Stomach smooth muscle (tissue), 2 donors: ENCODE measurements at regions not wholly inside any gene's neighbourhood (a gene's known extent, or its start where the extent isn't known, plus 50 kb on each side); places are given as distances from the start of the nearest gene placed in this dataset.

ENCODE experiments used
- H3K27ac ChIP-seq: one replicate; pipeline ENCODE4 v1.7.0; 2013; ENCODE audit warnings: mild to moderate bottlenecking, low read length, inconsistent platforms
- H3K27me3 ChIP-seq, 2 donors: one replicate each; pipeline ENCODE4 v1.7.0; 2013; ENCODE audit warnings: low read length in 2 of 2; ENCODE audit not compliant: insufficient read depth in 2 of 2, control insufficient read depth in 1 of 2
- H3K36me3 ChIP-seq, 2 donors: one replicate each; pipeline ENCODE4 v1.7.0; 2013; ENCODE audit warnings: low read length in 2 of 2; ENCODE audit not compliant: control insufficient read depth in 2 of 2, insufficient read depth in 2 of 2
- H3K4me1 ChIP-seq: one replicate; pipeline ENCODE4 v1.7.0; 2013; ENCODE audit warnings: low read length; ENCODE audit not compliant: control insufficient read depth, insufficient read depth
- H3K4me3 ChIP-seq, 2 donors: one replicate each; pipeline ENCODE4 v1.7.0; 2013; ENCODE audit warnings: low read length in 2 of 2
- H3K9ac ChIP-seq, 2 donors: one replicate each; pipeline ENCODE4 v1.7.0; 2013; ENCODE audit warnings: low read length in 2 of 2, mild to moderate bottlenecking in 1 of 2
- H3K9me3 ChIP-seq, 2 donors: one replicate each; pipeline ENCODE4 v1.7.0; 2013; ENCODE audit warnings: low read length in 2 of 2; ENCODE audit not compliant: control insufficient read depth in 2 of 2
- donor health status: healthy.
- donor health status: Pancreatic carcinoma.

DNA sequence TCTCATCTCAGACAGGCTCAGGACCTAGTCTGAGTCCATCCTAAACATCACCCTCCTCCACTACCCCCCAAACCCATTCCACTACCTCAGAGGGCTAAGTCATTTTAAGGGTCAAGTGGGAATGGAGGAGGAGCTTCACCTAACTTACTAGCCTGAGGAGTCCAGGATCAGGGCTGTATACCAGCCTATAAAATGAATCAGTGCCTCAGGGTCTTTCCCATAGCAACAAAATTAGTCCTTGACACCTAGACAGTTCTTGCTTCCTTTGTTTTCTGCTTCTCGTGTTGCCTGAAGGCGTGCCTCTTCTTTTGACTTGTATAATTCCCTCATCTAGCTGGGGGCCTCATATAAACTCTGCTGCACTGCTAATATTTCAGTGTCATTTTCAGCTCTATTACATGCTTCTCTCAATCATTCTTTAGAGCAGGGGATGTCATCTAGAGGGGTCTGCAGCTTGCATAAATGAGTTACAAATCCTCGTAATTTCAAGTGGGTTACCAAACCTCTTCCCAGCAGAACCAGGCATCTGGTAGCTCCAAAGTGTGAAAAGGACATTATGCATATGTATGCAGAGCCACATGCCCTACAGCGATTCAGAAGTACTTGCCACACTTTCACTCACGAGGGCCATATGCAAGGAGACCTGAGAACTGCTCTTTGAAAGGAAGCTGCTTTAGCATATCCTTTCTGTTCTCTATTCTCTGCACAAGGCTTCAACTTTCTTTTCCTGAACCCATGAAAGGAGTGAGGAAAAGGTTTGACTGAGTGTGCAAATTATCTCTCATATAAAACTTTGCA, 311.7 kb upstream of the SEMA6D start:
- H3K9ac ChIP-seq: no peak overlapping the region
- no peak overlapping the region for H3K4me3 ChIP-seq
- H3K27ac ChIP-seq: no peak overlapping the region
- peaks cover 12% of the 10 kb centered on the region for H3K4me1 ChIP-seq
- H3K9me3 ChIP-seq: no peaks in the 10 kb centered on the region
- H3K36me3 ChIP-seq: no peaks in the 10 kb centered on the region
- H3K27me3 ChIP-seq: peaks cover 0 to 2% of the 10 kb centered on the region in 2 donors

DNA sequence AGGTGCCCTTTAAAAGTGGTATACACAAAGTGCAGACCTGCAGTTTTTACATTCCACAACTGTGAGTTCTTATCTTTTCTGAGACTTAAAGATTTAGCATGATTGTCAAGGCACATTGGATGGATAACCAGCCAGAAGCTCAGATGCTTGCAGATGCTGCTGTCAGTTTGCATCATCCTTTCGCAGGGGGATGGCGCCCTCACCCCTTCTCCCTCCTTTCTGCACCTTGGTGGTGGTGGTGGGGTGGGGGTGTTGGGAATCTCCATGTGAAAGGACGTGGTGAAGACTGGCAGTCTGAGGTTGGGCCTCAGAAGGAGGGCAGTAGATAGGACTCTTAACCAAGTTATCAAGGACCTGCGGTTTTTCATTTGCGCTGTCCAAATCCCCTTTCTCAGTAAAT, 309.6 kb upstream of the SEMA6D start:
- peaks cover 0 to 2% of the 10 kb centered on the region in 2 donors for H3K27me3 ChIP-seq
- H3K4me1 ChIP-seq: peaks cover 20% of the 10 kb centered on the region
- H3K36me3 ChIP-seq: no peaks in the 10 kb centered on the region
- no peaks in the 10 kb centered on the region for H3K9me3 ChIP-seq
- no peak overlapping the region for H3K9ac ChIP-seq
- no peak overlapping the region for H3K27ac ChIP-seq
- no peak overlapping the region for H3K4me3 ChIP-seq

DNA sequence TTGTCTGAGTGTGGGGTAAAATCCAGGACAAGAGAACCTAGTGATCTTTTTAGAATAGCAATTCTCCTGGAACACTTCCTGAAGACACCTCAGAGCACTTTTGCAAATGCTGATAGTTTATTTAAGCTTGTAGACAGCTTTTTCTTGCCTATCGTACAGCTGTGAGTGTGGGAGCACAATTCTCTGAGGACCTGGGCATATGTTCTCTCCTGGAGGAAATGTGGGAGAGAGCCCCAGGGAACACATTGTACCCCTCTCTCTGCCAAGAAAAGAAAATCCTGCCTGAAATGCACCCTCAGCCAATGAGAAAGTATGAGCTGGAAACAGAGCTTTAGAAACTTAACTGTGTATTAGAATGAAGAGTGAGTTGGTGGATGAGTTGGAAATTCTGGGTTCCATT, 308.3 kb upstream of the SEMA6D start:
- Histone ChIP-seq H3K9ac (no peak overlapping the region), H3K27ac (no peak overlapping the region), H3K4me3 (no peak overlapping the region), H3K9me3 (no peaks in the 10 kb centered on the region), H3K4me1 (peaks cover 20% of the 10 kb centered on the region), H3K27me3 (no peaks in the 10 kb centered on the region), H3K36me3 (no peaks in the 10 kb centered on the region)

DNA sequence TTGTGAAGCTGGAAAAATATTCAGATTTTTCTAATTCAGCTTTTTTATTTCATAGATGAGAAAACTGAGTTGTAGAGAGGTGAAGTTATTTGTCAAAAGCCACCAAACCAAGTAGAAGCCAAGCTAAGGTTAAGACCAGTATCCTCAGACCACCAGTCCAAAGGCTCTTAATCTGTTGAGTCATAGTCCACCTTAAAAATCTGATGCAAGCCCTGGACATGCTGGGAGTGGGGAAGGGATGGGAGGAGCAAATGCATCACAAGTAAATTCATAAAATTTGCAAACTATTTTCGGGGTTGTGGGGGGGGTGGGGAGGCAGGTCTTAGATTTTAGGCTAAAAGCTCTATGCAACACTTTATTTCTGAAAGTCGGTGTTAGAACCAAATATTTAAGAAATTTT, 307.7 kb upstream of the SEMA6D start:
- no peaks in the 10 kb centered on the region for H3K27me3 ChIP-seq
- H3K9me3 ChIP-seq: no peaks in the 10 kb centered on the region
- H3K4me3 ChIP-seq: no peak overlapping the region
- no peaks in the 10 kb centered on the region for H3K36me3 ChIP-seq
- H3K27ac ChIP-seq: no peak overlapping the region
- H3K4me1 ChIP-seq: peaks cover 20% of the 10 kb centered on the region
- no peak overlapping the region for H3K9ac ChIP-seq

DNA sequence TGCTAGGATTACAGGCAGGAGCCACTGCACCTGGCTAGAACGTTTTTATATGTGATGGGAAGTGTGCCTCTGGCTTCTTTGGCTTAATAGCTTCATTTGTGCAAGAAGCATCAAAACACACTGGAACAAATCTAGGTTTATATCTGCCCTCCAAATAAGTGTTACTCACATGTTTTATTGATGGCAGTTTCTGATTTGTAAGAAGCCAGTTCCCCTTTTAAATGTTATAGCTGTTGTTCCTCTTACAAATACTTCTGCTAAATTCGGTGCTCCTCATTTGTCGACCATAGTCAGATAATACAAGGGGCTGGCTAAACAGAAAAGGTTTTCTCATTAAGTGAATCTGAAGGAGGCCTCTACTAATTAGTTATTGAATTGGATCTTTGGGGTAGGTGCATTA, 307.1 kb upstream of the SEMA6D start:
- H3K4me3 ChIP-seq: no peak overlapping the region
- no peaks in the 10 kb centered on the region for H3K9me3 ChIP-seq
- H3K27ac ChIP-seq: no peak overlapping the region
- H3K36me3 ChIP-seq: no peaks in the 10 kb centered on the region
- no peak overlapping the region for H3K9ac ChIP-seq
- peaks cover 20% of the 10 kb centered on the region for H3K4me1 ChIP-seq
- no peaks in the 10 kb centered on the region for H3K27me3 ChIP-seq

DNA sequence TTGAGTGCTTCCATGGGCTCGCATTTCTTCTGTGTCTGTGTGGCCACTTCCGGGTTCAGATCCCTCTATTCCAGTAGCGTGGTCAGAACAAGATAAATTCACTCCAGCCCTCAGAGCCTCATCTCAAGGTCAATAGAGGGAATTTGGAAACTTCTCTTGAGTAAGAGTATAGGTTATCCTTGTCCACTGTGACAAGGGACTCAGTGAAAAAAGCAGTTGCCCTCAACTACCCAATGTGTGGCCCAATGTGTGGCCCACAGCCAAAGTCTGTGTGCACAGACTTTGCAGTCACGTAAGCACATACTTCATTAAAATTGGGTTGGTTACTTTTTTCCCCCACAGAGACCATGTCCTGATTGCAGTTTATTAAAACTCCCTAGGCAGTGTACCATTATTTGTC, 305.6 kb upstream of the SEMA6D start:
- Histone ChIP-seq H3K27ac (no peak overlapping the region), H3K4me1 (peaks cover 20% of the 10 kb centered on the region), H3K36me3 (no peaks in the 10 kb centered on the region), H3K9ac (no peak overlapping the region), H3K9me3 (no peaks in the 10 kb centered on the region), H3K4me3 (peak overlapping the region in 1 of 2 donors; percentile 24), H3K27me3 (no peaks in the 10 kb centered on the region)

DNA sequence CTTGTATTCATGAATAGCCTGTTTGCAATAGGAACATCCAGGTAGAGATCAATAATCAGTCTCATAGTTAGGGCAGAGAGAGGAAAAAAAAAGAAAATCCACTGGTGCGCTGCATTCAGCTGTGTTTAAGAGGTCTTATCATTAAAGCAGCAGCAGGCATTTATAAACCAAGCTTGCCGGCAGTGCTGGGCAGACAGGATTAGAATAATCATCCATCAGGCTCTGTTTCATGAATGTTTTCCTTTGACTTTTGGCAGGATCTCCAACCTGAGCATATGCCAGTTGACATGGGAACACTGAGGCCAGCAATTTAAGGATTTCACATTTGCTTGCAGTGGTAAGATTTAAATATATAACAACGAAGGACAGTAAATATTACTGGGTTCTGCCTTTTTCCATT, 305.2 kb upstream of the SEMA6D start:
- H3K9ac ChIP-seq: no peak overlapping the region
- no peaks in the 10 kb centered on the region for H3K9me3 ChIP-seq
- H3K27me3 ChIP-seq: no peaks in the 10 kb centered on the region
- H3K4me3 ChIP-seq: peak overlapping the region in 1 of 2 donors; percentile 24
- peaks cover 20% of the 10 kb centered on the region for H3K4me1 ChIP-seq
- no peak overlapping the region for H3K27ac ChIP-seq
- no peaks in the 10 kb centered on the region for H3K36me3 ChIP-seq

DNA sequence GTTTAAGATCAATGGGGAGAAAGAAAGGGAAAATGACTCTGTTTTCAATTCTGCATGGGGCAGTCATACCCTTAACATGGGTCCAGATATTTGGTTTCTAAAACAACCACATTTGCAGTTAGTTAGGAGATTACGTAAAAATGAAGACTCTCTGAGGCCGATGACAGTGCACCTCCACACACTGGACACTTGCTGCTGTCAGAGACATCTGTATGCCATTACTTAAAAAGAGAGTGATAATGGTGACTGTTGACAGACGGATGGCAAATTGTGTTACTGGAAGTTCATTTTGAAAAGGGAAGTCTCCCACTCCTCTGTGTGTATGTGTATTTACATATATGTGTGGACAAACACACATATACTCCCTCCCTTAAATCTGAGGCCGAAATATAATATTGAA, 304.5 kb upstream of the SEMA6D start:
- Histone ChIP-seq H3K27me3 (no peaks in the 10 kb centered on the region), H3K9me3 (no peaks in the 10 kb centered on the region), H3K4me1 (peaks cover 20% of the 10 kb centered on the region), H3K36me3 (no peaks in the 10 kb centered on the region), H3K9ac (no peak overlapping the region), H3K4me3 (no peak overlapping the region), H3K27ac (no peak overlapping the region)

DNA sequence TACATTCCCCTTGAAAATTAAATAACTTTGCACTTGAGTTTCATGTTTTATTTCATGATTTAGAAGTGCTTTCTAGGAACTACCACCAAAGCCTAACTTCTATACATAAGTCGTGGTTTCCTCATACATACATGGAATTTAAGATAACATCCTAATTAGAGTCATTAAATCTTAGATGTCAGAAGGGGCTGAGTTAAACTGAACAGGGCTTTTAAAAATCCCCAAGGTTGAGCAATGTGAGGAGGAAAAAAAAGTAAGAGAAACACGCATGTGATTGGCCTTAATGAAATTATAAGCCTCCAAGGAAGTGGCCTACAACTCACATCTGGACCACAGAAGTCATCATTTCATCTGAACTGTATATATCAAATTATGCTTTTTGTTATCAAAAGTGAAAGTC, 303.1 kb upstream of the SEMA6D start:
- no peak overlapping the region for H3K4me3 ChIP-seq
- no peaks in the 10 kb centered on the region for H3K36me3 ChIP-seq
- peaks cover 11% of the 10 kb centered on the region for H3K4me1 ChIP-seq
- H3K9me3 ChIP-seq: no peaks in the 10 kb centered on the region
- H3K9ac ChIP-seq: no peak overlapping the region
- no peaks in the 10 kb centered on the region for H3K27me3 ChIP-seq
- H3K27ac ChIP-seq: no peak overlapping the region

DNA sequence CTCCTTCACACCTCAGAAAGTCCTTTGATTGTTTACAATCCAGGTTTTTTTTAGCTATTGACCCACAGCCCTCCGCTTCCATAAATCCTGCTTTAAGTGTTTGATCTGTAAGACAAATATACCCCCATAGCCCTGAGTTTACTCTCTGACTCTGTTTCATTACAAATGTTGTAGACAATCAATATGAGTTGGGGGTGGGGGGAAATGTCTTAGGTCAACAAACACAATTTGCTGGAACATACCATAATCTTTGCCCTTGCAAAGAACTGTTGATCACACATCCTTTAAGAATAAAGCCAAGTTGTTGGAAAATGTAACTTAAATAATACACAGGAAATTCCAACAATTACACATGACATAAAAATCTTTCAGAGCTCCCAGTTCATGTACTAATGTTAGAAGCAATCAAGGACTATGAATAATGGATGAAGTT, 301.8 kb upstream of the SEMA6D start:
- no peak overlapping the region for H3K27ac ChIP-seq

DNA sequence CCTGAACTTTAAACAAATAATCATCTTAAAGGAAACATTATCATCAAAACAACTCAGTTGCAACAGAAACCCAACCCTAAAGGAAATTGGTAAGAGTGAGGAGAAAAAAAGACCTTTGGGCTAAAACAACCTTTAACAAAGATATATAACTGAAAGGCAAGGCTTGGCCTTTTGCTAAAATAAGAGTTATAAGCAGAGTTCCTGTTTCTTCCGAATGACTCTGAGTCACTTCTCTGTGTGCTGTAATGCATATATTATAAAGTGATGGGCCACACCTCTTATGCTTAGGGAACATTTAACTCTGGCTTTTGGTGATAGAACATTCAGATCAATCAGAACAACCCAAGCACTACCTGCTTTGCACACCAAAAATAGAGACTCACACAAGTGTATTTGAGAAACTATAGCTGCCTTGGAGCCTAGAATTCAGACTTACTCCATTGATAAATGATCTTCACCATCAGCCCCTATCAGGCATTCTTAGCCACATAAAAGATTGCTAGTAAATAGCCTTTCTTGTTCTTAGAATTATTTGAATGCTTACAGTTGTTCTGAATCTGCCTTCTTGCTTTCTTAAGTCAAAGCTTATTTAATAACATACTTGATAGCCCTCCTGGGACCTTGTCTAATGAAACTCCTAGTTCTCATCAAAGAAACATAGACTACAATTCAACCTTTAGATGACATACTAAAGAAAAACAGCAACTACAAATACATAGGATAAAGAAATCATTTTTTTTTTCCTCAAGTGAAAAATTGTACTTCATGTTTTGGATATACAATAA, 294.2 kb upstream of the SEMA6D start:
- Histone ChIP-seq H3K27ac (no peak overlapping the region), H3K9ac (no peak overlapping the region), H3K27me3 (no peaks in the 10 kb centered on the region), H3K36me3 (no peaks in the 10 kb centered on the region), H3K9me3 (no peaks in the 10 kb centered on the region), H3K4me1 (no peaks in the 10 kb centered on the region), H3K4me3 (no peak overlapping the region)

More for the DNA sequence above, 301.8 kb upstream of the SEMA6D start:
- Histone ChIP-seq H3K4me3 (no peak overlapping the region), H3K36me3 (no peaks in the 10 kb centered on the region), H3K9me3 (no peaks in the 10 kb centered on the region), H3K9ac (no peak overlapping the region), H3K4me1 (peaks cover 8% of the 10 kb centered on the region), H3K27me3 (no peaks in the 10 kb centered on the region)
